Ishikawa (cell line): ENCODE measurements at regions not wholly inside any gene's neighbourhood (a gene's known extent, or its start where the extent isn't known, plus 50 kb on each side); places are given as distances from the start of the nearest gene placed in this dataset.

Experiments
- CEBPB ChIP-seq: IDR thresholded peaks from 2 replicates; pipeline ENCODE4 v1.6.1; 2012
- CREB1 ChIP-seq: IDR thresholded peaks from 2 replicates; pipeline ENCODE4 v1.6.1; 2012; ENCODE audit warnings: low read depth
- EGR1 ChIP-seq: IDR thresholded peaks from 2 replicates; pipeline ENCODE4 v1.6.1; 2012
- EP300 ChIP-seq: IDR thresholded peaks from 2 replicates; pipeline ENCODE4 v1.6.1; 2012; ENCODE audit warnings: borderline replicate concordance
- FOXM1 ChIP-seq: IDR thresholded peaks from 2 replicates; pipeline ENCODE4 v1.6.1; 2012; ENCODE audit warnings: low read depth, borderline replicate concordance
- NFIC ChIP-seq: IDR thresholded peaks from 2 replicates; pipeline ENCODE4 v1.6.1; 2012
- RAD21 ChIP-seq: IDR thresholded peaks from 2 replicates; pipeline ENCODE4 v1.6.1; 2012; ENCODE audit warnings: low read depth
- REST ChIP-seq: IDR thresholded peaks from 2 replicates; pipeline ENCODE4 v1.6.1; 2012; ENCODE audit warnings: low read depth, mild to moderate bottlenecking
- TAF1 ChIP-seq: IDR thresholded peaks from 2 replicates; pipeline ENCODE4 v1.6.1; 2012; ENCODE audit warnings: low read depth, mild to moderate bottlenecking
- TCF12 ChIP-seq: IDR thresholded peaks from 2 replicates; pipeline ENCODE4 v1.6.1; 2012; ENCODE audit warnings: low read depth
- TEAD4 ChIP-seq: IDR thresholded peaks from 2 replicates; pipeline ENCODE4 v1.6.1; 2012
- USF1 ChIP-seq: IDR thresholded peaks from 2 replicates; pipeline ENCODE4 v1.6.1; 2012
- YY1 ChIP-seq: IDR thresholded peaks from 2 replicates; pipeline ENCODE4 v1.6.1; 2012; ENCODE audit warnings: low read depth
- ZBTB7A ChIP-seq: IDR thresholded peaks from 2 replicates; pipeline ENCODE4 v1.6.1; 2012; ENCODE audit warnings: low read depth
- TF ChIP-seq, protein P1 (sequence below): IDR thresholded peaks from 2 replicates; pipeline ENCODE4 v1.6.1; 2012

GRCh38 chr16:48932216-48932855 is 322.4 kb upstream of the N4BP1 start:
- TF ChIP-seq RAD21 (no peak), REST (no peak), NFIC (no peak), TAF1 (no peak), EGR1 (no peak), USF1 (no peak), CREB1 (no peak)
- TF ChIP-seq, protein P1, sequence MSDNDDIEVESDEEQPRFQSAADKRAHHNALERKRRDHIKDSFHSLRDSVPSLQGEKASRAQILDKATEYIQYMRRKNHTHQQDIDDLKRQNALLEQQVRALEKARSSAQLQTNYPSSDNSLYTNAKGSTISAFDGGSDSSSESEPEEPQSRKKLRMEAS = no peak

DNA sequence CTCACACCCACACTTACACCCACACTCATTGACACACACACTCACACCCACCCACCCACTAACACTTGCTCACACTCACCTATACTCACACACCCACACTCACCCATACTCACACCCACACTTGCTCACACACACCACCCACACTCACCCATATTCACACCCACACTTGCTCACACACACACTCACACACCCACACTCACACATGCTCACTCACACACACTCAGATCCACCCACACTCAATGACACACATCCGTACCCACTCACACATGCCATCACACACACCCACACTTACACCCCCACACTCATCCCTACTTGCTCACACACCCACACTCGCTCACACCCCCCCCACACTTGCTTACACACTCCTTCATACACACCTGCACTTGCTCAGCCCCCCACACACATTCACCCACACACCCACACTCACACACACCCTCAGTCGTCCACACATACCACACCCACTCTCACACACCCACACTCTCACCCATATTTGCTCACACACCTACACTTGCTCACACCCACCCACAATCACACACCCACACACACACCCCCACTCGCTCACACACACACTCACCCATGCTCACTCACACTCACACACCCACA is 321.1 kb upstream of the N4BP1 start:
- no peak for TF ChIP-seq EGR1
- no peak for TF ChIP-seq TAF1
- no peak for TF ChIP-seq ZBTB7A
- no peak for TF ChIP-seq REST
- no peak for TF ChIP-seq TEAD4
- TF ChIP-seq FOXM1 = no peak
- no peak for TF ChIP-seq NFIC
- TF ChIP-seq USF1 = no peak
- TF ChIP-seq CREB1 = no peak
- no peak for TF ChIP-seq TCF12
- TF ChIP-seq, protein P1 = no peak
- TF ChIP-seq EP300 = no peak
- no peak for TF ChIP-seq CEBPB
- no peak for TF ChIP-seq YY1
- TF ChIP-seq RAD21 = no peak

GRCh38 chr16:48919791-48920190 is 309.8 kb upstream of the N4BP1 start:
- TF ChIP-seq TCF12 (no peak), TEAD4 (no peak), TAF1 (no peak), YY1 (no peak), CEBPB (no peak), REST (no peak), ZBTB7A (no peak), EGR1 (no peak), FOXM1 (no peak)
- TF ChIP-seq, protein P1 = no peak

GRCh38 chr16:48918520-48919258 is 308.7 kb upstream of the N4BP1 start:
- no peak for TF ChIP-seq TCF12
- TF ChIP-seq TEAD4 = no peak
- no peak for TF ChIP-seq EGR1
- TF ChIP-seq, protein P1 = no peak
- no peak for TF ChIP-seq YY1
